Panc1 (cell line): ENCODE measurements at regions not wholly inside any gene's neighbourhood (a gene's known extent, or its start where the extent isn't known, plus 50 kb on each side); places are given as distances from the start of the nearest gene placed in this dataset.

Source experiments
- ATAC-seq: fragments of 200-7000 bp; cut with Tn5 transposase; 2 replicates; pipeline ENCODE4 v1.9.1; 2020; ENCODE audit warnings: mild to moderate bottlenecking, moderate library complexity
- BruUV-seq: library from RNA; stranded (reverse); fragments of 400-500 nt; replicated peaks from 2 replicates; lab custom pipeline; 2021; lab: Mats Ljungman, UMichigan
- CTCF ChIA-PET: fragments of 300-600 bp; sonication (Branson Sonifier 250); formaldehyde crosslinking; loops from one replicate; lab custom pipeline; 2022; ENCODE audit warnings: antibody characterized with exemption; lab: Charles Lee
- POLR2A ChIA-PET: fragments of 300-600 bp; sonication (Branson Sonifier 250); formaldehyde crosslinking; loops from one replicate; lab custom pipeline; 2022; ENCODE audit warnings: antibody characterized with exemption; lab: Charles Lee
- DNase-seq: peaks from one replicate; pipeline ENCODE4 v3.0.0-alpha.2; 2010; ENCODE audit warnings: low read depth, low spot score
- H3K27ac ChIP-seq: 2 replicates; pipeline ENCODE4 v1.5.1; 2011; ENCODE audit warnings: mild to moderate bottlenecking, low read length, inconsistent platforms
- H3K27me3 ChIP-seq: fragments of 200-500 bp; sonication (Bioruptor generic); 2 replicates; pipeline ENCODE4 v1.6.0; 2014; ENCODE audit warnings: low read length, inconsistent platforms; ENCODE audit not compliant: control insufficient read depth, insufficient read depth
- H3K36me3 ChIP-seq: fragments of 200-500 bp; sonication (Bioruptor generic); 2 replicates; pipeline ENCODE4 v1.5.1; 2014; ENCODE audit warnings: inconsistent platforms, mild to moderate bottlenecking, low read length, moderate library complexity; ENCODE audit not compliant: control insufficient read depth, insufficient read depth
- H3K4me1 ChIP-seq: 2 replicates; pipeline ENCODE4 v1.5.1; 2011; ENCODE audit warnings: inconsistent platforms, mild to moderate bottlenecking, low read length, moderate library complexity; ENCODE audit not compliant: control insufficient read depth, insufficient read depth
- H3K4me3 ChIP-seq, 2 experiments: 2 replicates each; pipeline ENCODE4 v1.5.1; 2011 to 2012; ENCODE audit warnings: low read depth in 2 of 2, low read length in 2 of 2, mild to moderate bottlenecking in 2 of 2, inconsistent platforms in 1 of 2, moderate library complexity in 1 of 2
- H3K9me3 ChIP-seq: fragments of 200-500 bp; sonication (Bioruptor generic); 2 replicates; pipeline ENCODE4 v1.5.1; 2014; ENCODE audit warnings: low read depth, mild to moderate bottlenecking, inconsistent platforms, low read length, moderate library complexity; ENCODE audit not compliant: control insufficient read depth, insufficient read depth
- POLR2AphosphoS5 ChIP-seq: IDR thresholded peaks from 2 replicates; pipeline ENCODE4 v1.6.1; 2012; ENCODE audit warnings: mild to moderate bottlenecking, low read depth, low read length, moderate library complexity
- SIN3A ChIP-seq: IDR thresholded peaks from 2 replicates; pipeline ENCODE4 v1.6.1; 2012; ENCODE audit warnings: low read depth, mild to moderate bottlenecking, low read length, moderate library complexity, borderline replicate concordance; ENCODE audit not compliant: insufficient read depth
- TCF7L2 ChIP-seq: IDR thresholded peaks from 2 replicates; pipeline ENCODE4 v1.6.1; 2011; ENCODE audit warnings: mild to moderate bottlenecking, low read depth, low read length, inconsistent platforms
- in situ Hi-C: cut with HindIII; loops from 2 replicates; pipeline ENCODE4 v1.10.0; 2016; ENCODE audit warnings: low sequenced_read_pairs, low pct_unique_long_range_greater_than_20kb
- intact Hi-C: fragments of 100-400 bp; cut with micrococcal nuclease; formaldehyde crosslinking; loops from one replicate; pipeline ENCODE4 v1.10.0; 2022; ENCODE audit not compliant: unreplicated experiment
- TF ChIP-seq, protein P1 (sequence below), 2 experiments: IDR thresholded peaks; 2 replicates each; pipeline ENCODE4 v1.6.1; 2011 to 2012; ENCODE audit warnings: low read depth in 2 of 2, control low read depth in 1 of 2, low read length in 1 of 2, mild to moderate bottlenecking in 1 of 2, moderate library complexity in 1 of 2; ENCODE audit not compliant: insufficient read depth in 1 of 2
- TF ChIP-seq, protein P2 (sequence below): fragments of 450-650 bp; IDR thresholded peaks from 2 replicates; pipeline ENCODE4 v1.5.1; 2017; ENCODE audit warnings: mild to moderate bottlenecking

DNA sequence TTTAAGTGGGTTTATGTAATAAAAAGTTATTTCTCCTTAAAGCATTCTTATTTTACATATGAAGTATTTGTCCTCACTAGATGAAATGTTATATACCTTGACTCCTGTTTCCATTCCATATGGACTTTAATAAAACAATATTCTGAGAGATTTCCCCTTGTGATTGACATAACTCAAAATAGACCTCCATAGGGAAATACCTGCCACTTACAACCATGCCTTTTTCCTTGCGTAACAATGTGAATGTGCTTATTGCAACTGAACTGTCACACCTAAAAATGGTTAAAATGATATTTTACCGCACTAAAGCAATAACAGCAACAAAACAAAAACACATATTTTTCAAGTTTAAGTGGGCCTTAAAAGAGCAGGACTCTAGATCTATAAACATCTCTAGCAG lies 70.3 kb upstream of the TGIF1 start:
- no TSS peak for BruUV-seq
- DNase-seq = no peak
- TF ChIP-seq, protein P1, sequence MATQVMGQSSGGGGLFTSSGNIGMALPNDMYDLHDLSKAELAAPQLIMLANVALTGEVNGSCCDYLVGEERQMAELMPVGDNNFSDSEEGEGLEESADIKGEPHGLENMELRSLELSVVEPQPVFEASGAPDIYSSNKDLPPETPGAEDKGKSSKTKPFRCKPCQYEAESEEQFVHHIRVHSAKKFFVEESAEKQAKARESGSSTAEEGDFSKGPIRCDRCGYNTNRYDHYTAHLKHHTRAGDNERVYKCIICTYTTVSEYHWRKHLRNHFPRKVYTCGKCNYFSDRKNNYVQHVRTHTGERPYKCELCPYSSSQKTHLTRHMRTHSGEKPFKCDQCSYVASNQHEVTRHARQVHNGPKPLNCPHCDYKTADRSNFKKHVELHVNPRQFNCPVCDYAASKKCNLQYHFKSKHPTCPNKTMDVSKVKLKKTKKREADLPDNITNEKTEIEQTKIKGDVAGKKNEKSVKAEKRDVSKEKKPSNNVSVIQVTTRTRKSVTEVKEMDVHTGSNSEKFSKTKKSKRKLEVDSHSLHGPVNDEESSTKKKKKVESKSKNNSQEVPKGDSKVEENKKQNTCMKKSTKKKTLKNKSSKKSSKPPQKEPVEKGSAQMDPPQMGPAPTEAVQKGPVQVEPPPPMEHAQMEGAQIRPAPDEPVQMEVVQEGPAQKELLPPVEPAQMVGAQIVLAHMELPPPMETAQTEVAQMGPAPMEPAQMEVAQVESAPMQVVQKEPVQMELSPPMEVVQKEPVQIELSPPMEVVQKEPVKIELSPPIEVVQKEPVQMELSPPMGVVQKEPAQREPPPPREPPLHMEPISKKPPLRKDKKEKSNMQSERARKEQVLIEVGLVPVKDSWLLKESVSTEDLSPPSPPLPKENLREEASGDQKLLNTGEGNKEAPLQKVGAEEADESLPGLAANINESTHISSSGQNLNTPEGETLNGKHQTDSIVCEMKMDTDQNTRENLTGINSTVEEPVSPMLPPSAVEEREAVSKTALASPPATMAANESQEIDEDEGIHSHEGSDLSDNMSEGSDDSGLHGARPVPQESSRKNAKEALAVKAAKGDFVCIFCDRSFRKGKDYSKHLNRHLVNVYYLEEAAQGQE (IDR thresholded peaks at IDR 0.05; ENCODE audit: insufficient read depth in 1 of 2, low read depth in 2 of 2, low read length in 1 of 2) = no peak
- Histone ChIP-seq H3K27me3 (no peaks in the 10 kb centered on the region), H3K4me1 (peaks cover 1% of the 10 kb centered on the region; the same call in 1 of the 2 replicates), H3K9me3 (no peaks in the 10 kb centered on the region), H3K27ac (peak overlapping the region; percentile 51; the same call in 1 of the 2 replicates), H3K4me3 (no peak overlapping the region), H3K36me3 (no peaks in the 10 kb centered on the region)
- POLR2A ChIA-PET = no interaction called here
- intact Hi-C loops = no loop called here
- no peak for ATAC-seq
- CTCF ChIA-PET = no interaction called here
- in situ Hi-C loops = no loop called here

DNA sequence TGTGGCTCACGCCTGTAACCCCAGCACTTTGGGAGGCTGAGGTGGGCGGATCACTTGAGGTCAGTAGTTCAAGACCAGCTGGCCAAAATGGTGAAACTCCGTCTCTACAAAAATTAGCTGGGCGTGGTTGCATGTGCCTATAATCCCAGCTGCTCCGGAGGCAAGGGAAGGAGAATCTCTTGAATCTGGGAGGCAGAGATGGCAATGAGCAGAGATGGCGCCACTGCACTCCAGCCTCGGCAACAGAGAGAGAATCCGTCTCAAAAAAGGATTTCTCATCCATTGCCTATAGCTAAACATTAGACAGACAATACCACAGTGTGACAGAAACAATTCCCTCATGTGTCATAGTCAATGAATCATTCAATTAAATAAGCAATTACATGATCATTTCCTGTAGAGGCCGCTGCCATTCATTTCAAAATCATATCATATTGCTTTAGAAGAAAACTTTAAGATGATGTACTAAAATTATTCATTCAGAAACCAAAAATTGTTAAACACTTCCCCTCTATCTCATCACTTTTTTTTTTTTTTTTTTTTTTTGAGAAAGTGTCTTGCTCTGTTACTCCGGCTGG lies 69.5 kb upstream of the TGIF1 start:
- no peak for DNase-seq
- in situ Hi-C loops = no loop called here
- Histone ChIP-seq H3K36me3 (no peaks in the 10 kb centered on the region), H3K4me1 (peaks cover 6% of the 10 kb centered on the region; the same call in 1 of the 2 replicates), H3K9me3 (no peaks in the 10 kb centered on the region), H3K4me3 (no peak overlapping the region), H3K27ac (no peak overlapping the region; the same call in 1 of the 2 replicates), H3K27me3 (no peaks in the 10 kb centered on the region)
- peak; percentile 71; the same call in 1 of the 2 replicates for ATAC-seq
- ChIA-PET CTCF (interaction anchor here (0.7 kb wide), 2 partner anchors 15 to 43 kb away, joined by 15 to 18 read pairs; no protein-coding TSS in a partner anchor), POLR2A (interaction anchor here (0.7 kb wide), 1 partner anchor 133 kb away, joined by 11 read pairs; the partner anchor contains the start of gene MYL12A)
- TF ChIP-seq, protein P2, sequence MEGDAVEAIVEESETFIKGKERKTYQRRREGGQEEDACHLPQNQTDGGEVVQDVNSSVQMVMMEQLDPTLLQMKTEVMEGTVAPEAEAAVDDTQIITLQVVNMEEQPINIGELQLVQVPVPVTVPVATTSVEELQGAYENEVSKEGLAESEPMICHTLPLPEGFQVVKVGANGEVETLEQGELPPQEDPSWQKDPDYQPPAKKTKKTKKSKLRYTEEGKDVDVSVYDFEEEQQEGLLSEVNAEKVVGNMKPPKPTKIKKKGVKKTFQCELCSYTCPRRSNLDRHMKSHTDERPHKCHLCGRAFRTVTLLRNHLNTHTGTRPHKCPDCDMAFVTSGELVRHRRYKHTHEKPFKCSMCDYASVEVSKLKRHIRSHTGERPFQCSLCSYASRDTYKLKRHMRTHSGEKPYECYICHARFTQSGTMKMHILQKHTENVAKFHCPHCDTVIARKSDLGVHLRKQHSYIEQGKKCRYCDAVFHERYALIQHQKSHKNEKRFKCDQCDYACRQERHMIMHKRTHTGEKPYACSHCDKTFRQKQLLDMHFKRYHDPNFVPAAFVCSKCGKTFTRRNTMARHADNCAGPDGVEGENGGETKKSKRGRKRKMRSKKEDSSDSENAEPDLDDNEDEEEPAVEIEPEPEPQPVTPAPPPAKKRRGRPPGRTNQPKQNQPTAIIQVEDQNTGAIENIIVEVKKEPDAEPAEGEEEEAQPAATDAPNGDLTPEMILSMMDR = peak; percentile 53
- no peak for TF ChIP-seq SIN3A
- BruUV-seq = no TSS peak
- intact Hi-C loops = no loop called here

DNA sequence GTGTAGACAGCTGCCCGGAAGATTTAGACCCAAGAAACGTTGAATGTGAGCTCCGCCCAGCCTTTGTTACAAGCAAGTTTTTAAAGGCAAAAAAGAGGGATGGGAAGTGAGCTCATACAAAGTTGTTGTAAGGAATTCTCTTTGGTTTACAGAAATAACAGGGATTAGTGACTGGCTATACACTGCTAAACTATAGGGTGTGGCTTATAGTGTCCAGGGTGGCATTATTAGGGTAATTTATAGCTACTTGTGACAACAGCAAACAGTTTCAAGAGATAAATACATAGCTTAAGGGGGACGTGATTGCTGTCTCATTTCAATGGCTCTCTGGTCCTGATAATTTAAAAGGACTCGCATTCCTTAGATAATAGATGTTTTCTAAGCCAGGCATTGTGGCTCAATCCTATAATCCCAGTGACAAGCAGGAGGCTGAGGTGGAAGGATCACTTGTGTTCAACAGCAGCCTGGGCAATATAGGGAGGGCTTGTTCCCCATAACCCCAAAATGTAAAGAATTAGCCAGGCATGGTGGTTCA lies 66.5 kb upstream of the TGIF1 start:
- BruUV-seq = no TSS peak
- POLR2A ChIA-PET = interaction anchor here (0.6 kb wide), 1 partner anchor 65 kb away, joined by 3 read pairs; no protein-coding TSS in a partner anchor
- in situ Hi-C loops = no loop called here
- DNase-seq (no peak), ATAC-seq (peak; percentile 54; the same call in 1 of the 2 replicates)
- H3K4me1 ChIP-seq = peaks cover 6% of the 10 kb centered on the region; the same call in 1 of the 2 replicates
- H3K9me3 ChIP-seq = peaks cover 4% of the 10 kb centered on the region; the same call in 1 of the 2 replicates
- H3K4me3 ChIP-seq = no peak overlapping the region
- CTCF ChIA-PET = interaction anchor here (0.5 kb wide), 1 partner anchor 612 kb away, joined by 4 read pairs; no protein-coding TSS in a partner anchor
- no peaks in the 10 kb centered on the region for H3K27me3 ChIP-seq
- no peaks in the 10 kb centered on the region for H3K36me3 ChIP-seq
- no peak for TF ChIP-seq TCF7L2
- TF ChIP-seq, protein P1 (IDR thresholded peaks at IDR 0.05; ENCODE audit: insufficient read depth in 1 of 2, low read depth in 2 of 2, low read length in 1 of 2) = no peak
- no peak for TF ChIP-seq POLR2AphosphoS5
- TF ChIP-seq, protein P2 = no peak
- TF ChIP-seq SIN3A = no peak
- H3K27ac ChIP-seq = peak overlapping the region; percentile 74; the same call in 1 of the 2 replicates
- intact Hi-C loops = no loop called here
